ENCODE measurements at regions not wholly inside any gene's neighbourhood (a gene's known extent, or its start where the extent isn't known, plus 50 kb on each side); places are given as distances from the start of the nearest gene placed in this dataset.

GRCh38 chr4:27964095-27964494 is 1103.5 kb downstream of the STIM2 start:
- TF ChIP-seq CTCF (IDR thresholded peaks at IDR 0.05) (no peak), POLR2A (IDR thresholded peaks at IDR 0.05) (no peak)
